SK-N-SH treated with all-trans-retinoic acid at 6 μM for 48 hours (cell line): ENCODE measurements at regions not wholly inside any gene's neighbourhood (a gene's known extent, or its start where the extent isn't known, plus 50 kb on each side); places are given as distances from the start of the nearest gene placed in this dataset.

Source experiments
- ARNTL ChIP-seq: fragments of 450-650 bp; formaldehyde crosslinking; IDR thresholded peaks from 2 replicates; pipeline ENCODE4 v1.5.0; 2020; ENCODE audit warnings: low read depth, mild to moderate bottlenecking, moderate library complexity, borderline replicate concordance
- TOX ChIP-seq: fragments of 250-450 bp; sonication (Bioruptor Pico); IDR thresholded peaks from 2 replicates; pipeline ENCODE4 v1.8.0; 2021; ENCODE audit warnings: mild to moderate bottlenecking, moderate library complexity, borderline replicate concordance
- ZNF8 ChIP-seq: fragments of 450-650 bp; formaldehyde crosslinking; IDR thresholded peaks from 2 replicates; pipeline ENCODE4 v1.5.0; 2020; ENCODE audit warnings: mild to moderate bottlenecking, moderate library complexity
- TF ChIP-seq, protein P1 (sequence below): fragments of 250-450 bp; sonication (Bioruptor Pico); IDR thresholded peaks from 2 replicates; pipeline ENCODE4 v1.5.0; 2020; ENCODE audit warnings: mild to moderate bottlenecking, moderate library complexity
- TF ChIP-seq, protein P2 (sequence below): fragments of 250-450 bp; sonication (Bioruptor Pico); IDR thresholded peaks from 2 replicates; pipeline ENCODE4 v1.5.1; 2020; ENCODE audit warnings: low read depth, mild to moderate bottlenecking, moderate library complexity

DNA sequence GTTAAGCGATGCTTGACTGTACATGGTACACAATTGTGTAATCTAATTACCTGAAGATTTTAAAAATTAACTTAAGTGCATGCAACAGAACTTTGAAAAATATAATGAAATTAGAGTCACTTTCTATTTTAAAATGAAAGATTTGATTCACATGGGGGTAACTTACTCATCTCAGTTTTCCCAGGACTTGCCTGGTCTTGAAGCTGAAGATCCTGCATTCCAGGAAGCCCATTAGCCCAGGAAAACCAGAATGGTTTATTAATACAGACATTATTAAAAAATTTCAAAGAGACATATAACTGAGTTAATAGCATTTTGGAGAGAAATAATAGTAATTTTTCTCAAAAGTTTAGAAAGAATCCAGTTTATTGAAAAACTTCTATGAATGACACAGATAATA lies 190.6 kb downstream of the SIM1 start:
- TF ChIP-seq ZNF8 (CRISPR knock-in tag) (no peak), TOX (CRISPR knock-in tag) (no peak), ARNTL (CRISPR knock-in tag) (no peak)
- TF ChIP-seq, protein P1, sequence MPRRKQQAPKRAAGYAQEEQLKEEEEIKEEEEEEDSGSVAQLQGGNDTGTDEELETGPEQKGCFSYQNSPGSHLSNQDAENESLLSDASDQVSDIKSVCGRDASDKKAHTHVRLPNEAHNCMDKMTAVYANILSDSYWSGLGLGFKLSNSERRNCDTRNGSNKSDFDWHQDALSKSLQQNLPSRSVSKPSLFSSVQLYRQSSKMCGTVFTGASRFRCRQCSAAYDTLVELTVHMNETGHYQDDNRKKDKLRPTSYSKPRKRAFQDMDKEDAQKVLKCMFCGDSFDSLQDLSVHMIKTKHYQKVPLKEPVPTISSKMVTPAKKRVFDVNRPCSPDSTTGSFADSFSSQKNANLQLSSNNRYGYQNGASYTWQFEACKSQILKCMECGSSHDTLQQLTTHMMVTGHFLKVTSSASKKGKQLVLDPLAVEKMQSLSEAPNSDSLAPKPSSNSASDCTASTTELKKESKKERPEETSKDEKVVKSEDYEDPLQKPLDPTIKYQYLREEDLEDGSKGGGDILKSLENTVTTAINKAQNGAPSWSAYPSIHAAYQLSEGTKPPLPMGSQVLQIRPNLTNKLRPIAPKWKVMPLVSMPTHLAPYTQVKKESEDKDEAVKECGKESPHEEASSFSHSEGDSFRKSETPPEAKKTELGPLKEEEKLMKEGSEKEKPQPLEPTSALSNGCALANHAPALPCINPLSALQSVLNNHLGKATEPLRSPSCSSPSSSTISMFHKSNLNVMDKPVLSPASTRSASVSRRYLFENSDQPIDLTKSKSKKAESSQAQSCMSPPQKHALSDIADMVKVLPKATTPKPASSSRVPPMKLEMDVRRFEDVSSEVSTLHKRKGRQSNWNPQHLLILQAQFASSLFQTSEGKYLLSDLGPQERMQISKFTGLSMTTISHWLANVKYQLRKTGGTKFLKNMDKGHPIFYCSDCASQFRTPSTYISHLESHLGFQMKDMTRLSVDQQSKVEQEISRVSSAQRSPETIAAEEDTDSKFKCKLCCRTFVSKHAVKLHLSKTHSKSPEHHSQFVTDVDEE (CRISPR knock-in tag): no peak
- TF ChIP-seq, protein P2, sequence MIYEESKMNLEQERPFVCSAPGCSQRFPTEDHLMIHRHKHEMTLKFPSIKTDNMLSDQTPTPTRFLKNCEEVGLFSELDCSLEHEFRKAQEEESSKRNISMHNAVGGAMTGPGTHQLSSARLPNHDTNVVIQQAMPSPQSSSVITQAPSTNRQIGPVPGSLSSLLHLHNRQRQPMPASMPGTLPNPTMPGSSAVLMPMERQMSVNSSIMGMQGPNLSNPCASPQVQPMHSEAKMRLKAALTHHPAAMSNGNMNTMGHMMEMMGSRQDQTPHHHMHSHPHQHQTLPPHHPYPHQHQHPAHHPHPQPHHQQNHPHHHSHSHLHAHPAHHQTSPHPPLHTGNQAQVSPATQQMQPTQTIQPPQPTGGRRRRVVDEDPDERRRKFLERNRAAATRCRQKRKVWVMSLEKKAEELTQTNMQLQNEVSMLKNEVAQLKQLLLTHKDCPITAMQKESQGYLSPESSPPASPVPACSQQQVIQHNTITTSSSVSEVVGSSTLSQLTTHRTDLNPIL: no peak
